LoVo (cell line): ENCODE measurements at regions not wholly inside any gene's neighbourhood (a gene's known extent, or its start where the extent isn't known, plus 50 kb on each side); places are given as distances from the start of the nearest gene placed in this dataset.

Source experiments
- DNase-seq: peaks from one replicate; pipeline ENCODE4 v3.0.0-alpha.2; 2016; ENCODE audit warnings: low spot score

DNA sequence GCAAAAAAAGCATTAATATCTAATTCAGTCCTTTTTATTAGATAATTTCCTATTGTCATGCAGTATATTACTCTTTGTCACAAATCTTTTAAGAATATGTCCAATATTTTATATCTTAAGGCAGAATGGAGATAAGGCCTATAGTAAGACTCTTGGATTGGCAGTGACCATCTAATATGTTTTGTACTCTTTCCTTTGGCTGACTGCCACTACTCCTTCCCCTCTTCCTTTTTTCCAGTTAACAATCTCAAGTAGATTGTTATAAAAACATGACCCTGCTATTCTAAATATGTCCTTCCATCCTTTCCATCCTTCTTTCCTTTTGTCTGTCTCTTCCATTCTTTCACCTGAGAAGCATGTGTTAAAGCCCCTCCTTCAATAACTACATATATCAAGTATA, 92.8 kb upstream of the TMEM168 start:
- DNase-seq = no peak

DNA sequence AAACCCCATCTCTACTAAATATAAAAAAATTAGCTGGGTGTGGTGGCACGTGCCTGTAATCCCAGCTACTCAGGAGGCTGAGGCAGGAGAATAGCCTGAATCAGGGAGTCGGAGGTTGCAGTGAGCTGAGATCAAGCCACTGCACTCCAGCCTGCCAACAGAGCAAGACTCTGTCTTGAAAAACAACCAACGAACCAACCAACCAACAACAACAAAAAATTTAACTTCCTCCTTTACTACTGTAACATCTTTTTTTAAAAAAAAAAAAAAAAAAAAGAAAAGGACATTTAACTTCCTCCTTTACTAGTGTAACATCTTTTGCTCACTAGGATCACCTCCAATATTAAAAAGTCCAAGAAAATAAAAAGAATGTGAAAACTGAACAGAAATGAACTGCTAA, 92.3 kb upstream of the TMEM168 start:
- DNase-seq = no peak

DNA sequence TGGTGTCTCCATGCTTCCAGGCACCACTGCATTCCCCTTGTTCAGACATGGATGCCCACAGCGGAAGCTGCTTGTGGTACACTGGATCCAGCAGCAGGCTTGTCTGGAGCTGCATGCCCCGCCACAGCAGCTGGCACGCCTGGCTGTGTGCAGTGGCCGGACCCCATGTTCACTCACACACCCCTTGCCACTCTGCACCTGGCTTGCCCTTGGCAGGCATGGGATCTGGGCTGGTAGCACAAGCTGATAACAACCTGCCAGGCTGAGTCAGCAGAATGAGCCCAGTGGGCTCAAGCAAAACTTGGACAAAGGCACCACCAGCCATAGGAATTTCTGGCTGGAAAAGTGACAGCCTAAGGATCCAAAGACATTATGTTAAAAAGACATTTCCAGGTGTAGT, 91.8 kb upstream of the TMEM168 start:
- DNase-seq = no peak

DNA sequence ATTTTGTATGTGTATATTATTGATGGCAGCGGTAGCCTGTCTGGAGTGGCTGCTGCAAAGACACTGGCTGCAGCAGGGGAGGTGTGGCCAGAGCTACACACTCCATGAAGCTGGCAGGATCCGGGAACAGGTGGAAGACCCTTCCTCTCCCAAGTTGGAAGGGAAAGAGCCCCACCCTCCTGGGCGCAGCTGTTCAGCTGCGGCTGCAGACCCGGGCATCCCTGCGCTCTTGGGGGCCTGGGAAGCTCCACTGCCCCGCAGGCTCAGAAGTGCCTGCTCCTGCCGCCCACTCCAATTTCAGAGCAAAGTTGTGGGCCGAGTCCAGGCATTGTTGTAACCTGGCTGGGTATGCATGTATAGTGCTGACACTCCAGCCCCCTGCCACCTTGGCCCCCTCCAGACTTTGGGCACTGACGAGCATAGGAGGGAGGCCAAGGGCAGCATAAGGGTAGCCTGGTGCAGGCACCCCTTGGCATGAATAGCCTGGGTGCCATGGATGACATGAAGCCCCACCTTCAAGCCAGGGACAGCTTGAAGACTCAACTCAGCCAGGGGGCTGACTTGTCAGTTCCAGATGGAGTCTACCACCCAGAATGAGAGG, 90.7 kb upstream of the TMEM168 start:
- no peak for DNase-seq

DNA sequence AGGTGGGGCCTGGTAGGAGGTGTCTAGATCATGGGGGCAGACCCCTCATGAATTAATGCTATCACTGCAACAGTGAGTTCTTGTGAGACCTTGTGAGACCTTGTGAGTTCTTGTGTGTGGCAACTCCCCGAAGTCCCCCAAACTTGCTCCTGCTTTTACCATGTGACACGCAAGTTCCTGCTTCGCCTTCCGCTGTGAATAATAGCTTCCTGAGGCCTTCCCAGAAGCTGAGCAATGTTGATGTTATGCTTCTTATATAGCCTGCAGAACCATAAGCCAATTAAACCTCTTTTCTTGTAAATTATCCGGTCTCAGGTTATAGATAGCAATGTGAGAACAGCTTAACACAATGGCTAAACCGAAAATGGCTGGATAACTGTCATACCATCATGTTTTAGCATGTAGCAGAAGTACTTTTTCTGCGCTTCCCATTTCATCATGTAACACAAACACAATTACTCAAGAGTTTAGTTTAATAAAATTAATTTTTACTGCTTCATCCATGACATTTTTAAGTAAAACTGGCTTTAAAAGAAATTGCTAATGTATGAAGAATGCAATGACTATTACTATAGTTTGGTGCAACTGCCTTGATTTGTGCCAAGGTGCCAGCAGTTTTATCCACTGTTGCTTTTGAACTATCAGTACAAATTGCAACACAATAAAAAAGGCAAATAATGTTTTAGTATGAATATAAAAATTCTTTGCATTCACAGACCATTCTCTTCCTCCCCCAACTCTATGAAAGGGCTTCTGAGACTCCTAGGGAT, 87.7 kb upstream of the TMEM168 start:
- no peak for DNase-seq

DNA sequence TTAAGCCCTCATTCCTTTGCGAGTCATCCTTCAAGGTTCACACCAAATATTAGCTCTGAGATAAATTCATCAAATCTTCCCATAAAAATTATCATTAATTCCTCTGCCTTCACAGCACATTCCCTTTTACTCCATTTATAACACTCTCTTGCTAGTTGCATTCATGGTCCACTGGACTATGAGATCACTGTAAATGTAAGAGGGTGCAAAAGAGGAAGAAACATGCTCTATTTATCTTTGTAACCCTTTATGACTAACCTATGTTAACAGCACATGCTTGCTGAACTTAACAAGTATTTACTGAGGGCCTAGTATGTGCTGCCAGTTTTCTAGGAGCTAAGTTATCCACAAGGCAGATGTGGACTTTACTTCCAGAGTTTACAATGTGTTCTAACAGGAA, 86.7 kb upstream of the TMEM168 start:
- no peak for DNase-seq

DNA sequence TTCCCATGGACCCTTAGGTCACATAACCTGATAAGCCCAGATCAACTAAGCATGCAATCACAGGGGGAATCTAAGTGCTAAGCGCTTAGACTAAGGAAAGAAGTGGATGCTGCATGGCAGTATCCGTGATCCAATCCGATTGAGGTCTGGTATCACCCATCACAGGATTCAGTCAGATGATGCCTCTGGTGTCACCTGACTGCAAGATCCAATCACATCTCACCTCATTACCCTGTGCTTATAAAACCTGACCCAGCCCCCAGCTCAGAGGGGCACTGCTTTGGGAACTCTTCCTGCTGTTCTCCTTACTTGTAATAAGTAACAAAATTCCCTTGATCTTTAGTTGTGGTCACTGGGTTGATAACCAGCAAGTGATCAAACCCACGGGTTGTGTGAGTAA, 84.7 kb upstream of the TMEM168 start:
- no peak for DNase-seq

DNA sequence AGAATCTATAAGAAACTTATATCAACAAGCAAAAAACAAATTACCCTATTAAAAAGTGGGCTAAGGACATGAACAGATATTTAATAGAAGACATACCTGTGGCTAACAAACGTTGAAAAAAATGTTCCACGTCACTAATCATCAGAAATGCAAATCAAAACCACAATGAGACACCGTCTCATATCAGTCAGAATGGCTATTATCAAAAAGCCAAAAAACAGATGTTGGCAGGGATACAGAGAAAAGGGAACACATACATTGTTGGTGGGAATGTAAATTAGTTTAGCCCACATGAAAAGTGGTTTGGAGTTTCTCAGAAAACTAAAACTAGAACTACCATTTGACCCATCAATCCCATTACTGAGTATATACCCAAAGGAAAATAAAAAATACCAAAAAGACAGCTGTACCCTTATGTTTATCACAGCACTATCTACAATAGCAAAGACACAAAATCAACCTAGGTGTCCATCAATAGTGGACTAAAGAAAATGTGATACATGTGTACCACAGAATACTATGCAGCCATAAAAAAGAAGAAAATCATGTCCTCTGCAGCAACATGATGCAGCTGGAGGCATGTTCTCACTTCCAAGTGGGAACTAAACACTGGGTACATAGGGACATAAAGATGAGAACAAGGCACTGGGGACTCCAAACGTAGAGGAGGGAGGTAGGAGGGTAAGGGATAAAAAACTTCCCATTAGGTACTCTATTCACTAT, 83.8 kb upstream of the TMEM168 start:
- DNase-seq = no peak

DNA sequence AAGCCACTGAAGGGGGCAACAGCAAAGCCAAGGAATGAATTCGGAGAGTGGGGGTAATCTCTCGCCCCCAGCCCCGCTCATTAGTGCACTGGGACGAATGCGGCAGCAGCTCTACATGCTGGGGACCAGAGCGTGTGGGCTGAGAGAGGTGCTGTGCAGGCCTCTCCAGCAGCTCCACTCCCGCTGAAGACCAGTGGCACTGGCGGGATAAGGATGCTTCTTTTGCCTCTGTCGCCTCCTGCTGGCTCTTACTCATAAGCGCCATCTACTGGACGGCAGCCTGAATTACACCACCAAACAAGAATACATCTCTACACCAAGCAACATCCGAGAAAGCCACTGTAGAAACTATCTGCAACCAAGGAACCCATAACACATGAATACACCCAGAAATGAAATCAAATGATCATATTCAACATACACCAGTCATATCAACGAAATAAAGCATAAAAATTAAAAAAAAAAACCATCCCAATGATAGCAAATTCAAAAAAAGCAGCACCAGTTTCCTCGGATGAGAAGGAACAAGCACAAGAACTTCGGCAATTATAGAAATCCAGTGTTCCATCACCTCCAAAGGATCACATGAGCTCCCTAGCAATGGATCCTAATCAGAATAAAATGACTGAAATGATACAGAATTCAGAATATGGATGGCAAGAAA, 79.0 kb upstream of the TMEM168 start:
- peak; percentile 63 for DNase-seq

DNA sequence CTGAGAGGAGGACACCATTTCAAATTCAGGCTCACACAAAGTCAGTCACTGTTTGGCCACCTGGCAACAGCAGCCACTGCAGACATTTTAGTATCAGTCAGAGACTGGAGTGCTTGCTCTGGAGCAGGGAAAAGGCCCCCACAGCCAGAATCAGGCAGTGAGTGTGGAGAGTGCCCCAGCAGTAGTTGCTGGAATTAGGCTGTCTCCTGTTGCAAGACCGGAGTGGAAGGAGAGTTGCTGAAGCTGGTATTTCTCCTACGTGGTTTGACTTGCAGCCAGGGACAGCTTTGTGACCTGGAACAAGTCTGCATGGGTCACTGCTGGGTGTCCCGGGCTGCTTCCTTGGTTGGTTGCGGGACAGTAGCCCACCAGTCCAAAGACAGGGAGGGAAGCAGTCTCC, 78.4 kb upstream of the TMEM168 start:
- DNase-seq = no peak

DNA sequence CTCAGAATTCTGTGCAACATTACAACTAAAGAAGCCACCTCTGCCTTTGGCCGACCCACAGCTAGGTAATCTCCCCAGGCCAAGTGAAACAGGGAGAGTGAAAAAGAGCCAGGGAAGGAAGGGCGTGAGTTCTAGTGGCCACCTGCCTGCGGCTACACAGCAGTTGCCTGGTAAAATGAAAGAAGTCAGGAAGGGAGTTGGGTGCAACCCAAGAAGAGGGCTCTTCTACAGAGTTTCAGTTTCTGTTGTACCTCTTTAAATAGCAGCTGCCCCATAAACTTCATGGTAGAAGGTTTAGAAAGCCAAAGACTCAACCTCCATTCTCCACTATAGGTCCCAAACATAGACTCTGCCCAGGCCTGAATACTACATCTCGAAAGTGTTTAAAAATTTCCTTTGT, 76.2 kb upstream of the TMEM168 start:
- DNase-seq = no peak

DNA sequence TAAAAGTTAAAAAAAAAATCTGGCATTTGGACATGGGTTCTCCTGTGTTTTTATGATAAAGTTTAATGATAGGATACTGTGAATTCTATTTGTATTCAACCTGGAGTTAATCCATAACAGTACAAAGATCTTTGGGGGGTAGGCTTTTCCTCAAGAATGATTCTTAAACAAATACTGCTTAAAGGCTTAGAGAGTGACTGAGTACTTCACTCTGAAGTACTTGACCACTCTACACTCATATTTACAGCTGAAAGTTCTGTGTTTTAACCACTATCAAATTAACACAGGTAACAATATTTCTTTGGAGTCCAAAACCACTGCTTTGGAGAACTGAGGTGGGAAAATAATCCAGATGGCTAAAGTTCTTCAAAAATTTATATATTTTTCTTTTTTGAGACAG, 74.2 kb upstream of the TMEM168 start:
- DNase-seq = no peak

DNA sequence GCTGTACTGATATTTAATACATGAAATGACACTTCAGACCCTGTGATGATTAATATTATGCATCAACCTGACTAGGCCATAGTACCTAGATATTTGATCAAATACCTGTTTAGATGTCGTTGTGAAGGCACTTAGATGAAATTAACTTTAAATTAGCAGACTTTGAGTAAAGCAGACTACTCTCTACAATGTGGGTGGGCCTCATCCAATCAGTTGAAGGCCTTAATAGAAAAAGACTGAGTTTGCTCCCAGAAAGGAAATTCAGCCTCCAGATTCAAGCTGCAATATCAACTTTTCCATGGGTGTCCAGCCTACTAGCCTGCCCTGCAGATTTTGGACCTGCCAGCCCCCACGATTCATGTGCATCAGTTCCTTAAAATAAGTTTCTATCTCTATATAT, 68.6 kb upstream of the TMEM168 start:
- no peak for DNase-seq

DNA sequence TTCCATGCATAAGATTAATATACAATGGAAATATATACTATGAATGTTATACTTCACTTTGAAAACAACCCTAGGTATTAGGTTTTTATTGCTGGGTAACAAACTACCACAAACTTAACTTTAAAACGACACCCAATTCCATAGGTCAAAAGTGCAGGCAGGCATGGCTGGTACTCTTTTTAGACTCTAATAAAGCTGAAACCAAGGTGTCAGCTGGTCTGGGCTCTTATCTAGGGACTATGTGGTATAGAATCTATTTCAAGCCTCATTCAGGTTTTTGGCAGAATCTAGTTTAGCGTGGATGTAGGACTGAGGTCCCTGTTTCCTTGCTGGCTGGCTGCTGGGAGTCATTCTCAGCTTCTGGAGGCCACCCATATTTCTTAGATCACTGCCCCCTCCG, 65.0 kb upstream of the TMEM168 start:
- no peak for DNase-seq

DNA sequence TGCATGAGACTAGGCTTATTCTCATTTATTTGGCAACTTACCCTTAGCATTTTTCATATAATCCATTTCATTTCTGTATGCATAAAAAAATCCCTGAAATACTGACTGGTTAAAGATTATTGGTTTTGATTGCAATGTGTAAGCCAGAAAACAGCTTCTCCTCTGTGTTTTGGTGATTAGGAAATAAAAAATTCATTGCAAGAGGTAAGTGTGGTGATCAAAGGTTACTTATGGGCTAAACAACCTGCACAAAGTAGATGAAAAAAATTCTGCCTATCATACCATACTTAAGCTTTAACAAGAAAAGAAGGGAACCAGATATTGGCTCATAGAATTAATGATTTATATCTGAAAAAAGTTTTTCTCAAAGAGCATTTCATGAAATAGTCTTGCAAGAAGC, 64.0 kb upstream of the TMEM168 start:
- no peak for DNase-seq

DNA sequence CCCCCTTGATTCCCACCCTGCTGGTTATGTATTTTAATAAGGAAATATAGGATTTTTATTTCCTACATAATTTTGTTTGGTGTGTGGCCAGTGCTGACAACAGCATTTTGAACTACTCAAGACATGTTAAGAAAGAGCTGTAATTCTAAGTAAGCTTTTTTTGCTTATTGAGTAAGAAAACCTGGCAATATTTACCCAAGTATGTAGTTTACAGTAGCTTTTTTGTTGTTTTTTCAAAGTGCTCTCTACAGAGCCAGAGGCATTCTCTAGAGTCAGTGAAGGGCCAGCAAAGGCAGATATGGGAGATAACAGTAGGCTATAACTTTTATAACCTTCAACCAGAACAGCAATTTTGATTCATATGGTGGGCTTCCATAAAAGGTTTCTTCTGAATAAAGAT, 63.2 kb upstream of the TMEM168 start:
- no peak for DNase-seq

DNA sequence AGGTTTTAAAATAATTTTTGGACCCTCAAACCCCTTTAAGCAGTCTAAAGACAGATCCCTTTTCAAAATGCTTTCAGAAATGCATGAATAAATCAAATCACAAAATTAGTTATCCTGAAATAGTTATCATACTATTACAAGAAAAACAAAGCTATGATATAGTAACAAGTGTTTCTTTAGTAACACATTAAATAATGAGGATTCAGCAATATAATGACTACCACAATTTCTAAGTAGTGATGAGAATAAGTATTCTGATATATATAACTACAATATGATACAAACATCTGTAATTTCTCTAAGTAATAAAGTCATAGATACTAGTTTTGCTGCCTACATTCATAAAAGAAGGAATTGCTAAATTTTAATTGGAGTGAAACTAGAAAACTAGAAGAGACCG, 53.0 kb upstream of the TMEM168 start:
- no peak for DNase-seq
